HG03280 (cell line): ENCODE measurements at regions not wholly inside any gene's neighbourhood (a gene's known extent, or its start where the extent isn't known, plus 50 kb on each side); places are given as distances from the start of the nearest gene placed in this dataset.

Source experiments
- ATAC-seq: cut with Tn5 transposase; IDR thresholded peaks from one replicate; pipeline ENCODE4 v1.9.1; 2021; ENCODE audit warnings: mild to moderate bottlenecking, moderate library complexity; ENCODE audit not compliant: unreplicated experiment

DNA sequence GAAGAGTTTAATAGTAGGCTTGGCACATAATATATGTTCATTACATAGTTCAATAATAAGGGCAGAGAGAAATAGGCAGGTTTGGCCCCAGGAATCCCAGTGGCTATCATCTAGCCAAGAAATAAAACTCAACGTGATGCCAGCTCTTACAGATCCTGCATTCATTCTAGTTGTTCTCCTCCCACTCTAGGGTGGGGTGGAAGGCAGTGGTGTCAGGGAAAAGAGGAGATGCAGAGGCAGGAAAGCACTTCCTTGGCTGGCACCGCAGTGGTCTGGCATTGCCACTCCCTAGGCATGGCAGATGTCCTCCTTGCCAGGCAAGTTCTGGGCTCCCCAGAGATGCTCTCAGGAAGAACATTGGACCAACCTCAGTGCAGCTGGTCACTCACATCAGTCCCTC is 383.6 kb downstream of the GRIN2B start:
- no peak for ATAC-seq

DNA sequence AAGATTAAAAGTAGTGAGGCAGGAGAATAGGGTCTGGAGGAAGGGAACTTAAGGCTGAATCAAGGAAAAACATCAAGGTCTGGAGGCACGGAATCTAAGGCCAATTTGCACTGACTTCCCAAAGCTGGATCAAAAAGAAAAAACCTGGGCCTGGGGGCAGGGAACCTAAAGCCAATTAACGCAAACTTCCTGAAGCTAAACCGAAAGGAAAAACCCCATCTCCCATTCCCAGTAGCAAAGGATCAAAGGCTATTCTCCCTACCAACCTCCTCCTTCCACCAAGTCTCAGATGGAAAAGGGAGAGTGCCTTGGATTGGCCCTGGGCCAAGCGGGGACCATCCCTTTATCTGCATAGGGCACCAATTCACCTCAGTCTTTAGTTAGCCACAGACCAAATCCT is 384.2 kb downstream of the GRIN2B start:
- ATAC-seq, result no peak

DNA sequence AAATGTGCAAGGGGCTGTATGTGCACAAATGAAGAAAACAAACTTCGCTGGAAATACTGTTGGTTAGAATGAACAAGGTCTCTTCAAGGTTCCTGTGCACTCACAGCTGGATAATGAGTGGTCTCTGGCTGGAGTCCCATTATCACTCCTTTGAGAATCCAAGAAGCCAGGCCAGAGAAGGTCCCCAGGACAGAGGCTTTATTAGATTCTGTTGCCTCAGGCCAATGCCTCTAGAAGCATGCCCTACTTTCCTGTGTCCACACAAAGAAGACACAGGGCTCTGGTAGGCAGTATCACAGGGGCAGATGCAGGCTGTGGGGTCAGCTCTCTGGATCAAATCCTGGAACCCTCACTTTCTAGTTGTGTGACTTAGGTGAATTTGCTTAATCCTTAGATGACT is 384.7 kb downstream of the GRIN2B start:
- ATAC-seq, result no peak

DNA sequence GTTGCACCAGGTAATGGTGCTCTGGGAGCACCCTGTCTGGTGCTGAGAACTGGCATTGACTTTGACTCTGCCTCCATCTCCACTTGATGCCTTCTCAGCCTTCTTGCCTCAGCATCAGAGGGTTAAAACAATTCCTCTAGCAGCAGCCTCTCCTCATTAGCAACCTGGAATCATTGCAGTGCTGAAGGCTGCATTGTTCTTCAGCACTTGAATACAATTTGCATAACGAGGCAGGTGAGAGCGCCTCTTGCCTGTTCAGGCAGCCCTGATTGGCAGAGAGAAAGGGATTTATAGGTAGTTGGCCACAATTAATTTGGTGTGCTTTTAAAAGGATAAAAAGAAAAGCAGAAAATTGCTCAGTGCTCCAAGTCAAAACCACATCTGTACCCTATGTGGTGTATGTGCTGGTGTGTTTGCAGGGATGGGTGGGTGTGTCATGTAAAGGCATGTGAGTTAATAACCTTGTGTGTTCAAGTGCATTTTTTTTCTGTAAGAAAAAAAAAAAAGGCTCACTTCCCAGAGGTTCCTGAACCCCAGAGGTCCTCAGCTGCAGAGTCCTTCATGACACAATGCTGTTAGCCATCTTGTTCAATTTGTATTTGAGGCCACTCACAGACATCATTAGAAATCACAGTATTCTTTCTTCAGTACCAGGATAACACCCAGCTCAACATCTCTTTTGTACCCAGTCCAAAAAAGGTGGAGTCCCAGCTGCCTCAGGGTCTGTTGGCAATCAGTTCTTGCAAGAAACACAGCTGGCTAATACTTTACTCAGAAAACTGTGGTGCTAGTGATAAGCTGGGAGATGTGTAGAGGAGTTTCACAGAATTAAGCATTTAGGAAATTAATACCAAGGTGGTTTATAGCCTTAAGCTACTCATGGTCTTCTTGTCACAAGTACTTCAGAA is 385.6 kb downstream of the GRIN2B start:
- no peak for ATAC-seq

DNA sequence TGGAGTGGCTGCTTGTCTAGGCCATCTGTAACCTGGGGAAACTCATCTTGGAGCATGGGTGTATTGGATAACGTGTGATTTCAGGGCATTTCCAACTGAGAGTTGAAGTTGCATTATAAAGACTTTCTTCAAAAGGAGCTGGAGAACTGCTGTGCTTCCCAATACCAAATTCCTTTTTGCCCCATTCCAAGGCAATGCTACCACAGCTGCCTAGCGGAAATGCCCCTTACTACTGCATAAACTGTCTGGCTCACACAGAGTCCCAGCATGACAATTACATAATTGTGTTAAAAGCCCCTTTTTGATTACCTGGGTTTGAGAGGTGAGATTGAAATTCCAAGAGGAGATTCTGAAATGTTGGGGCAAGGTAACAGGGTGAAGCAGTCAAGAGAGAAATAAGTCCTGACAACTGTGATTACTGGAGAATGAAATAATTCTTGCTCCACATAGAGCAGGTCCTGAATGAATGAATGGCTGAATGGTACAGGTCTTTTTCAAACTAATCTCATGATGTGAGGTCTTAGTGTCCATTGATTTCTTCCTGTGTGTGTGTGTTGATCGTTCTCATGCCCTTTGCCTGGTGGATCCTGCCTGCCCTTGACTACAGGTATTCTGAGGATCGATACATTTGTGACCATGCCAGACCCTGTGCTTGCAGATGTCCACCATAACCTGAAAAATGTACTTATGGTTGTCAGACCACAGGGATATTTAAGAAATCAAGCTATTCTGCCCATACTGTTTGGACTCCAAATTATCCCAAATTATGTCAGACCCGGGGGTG is 386.5 kb downstream of the GRIN2B start:
- ATAC-seq, result no peak

DNA sequence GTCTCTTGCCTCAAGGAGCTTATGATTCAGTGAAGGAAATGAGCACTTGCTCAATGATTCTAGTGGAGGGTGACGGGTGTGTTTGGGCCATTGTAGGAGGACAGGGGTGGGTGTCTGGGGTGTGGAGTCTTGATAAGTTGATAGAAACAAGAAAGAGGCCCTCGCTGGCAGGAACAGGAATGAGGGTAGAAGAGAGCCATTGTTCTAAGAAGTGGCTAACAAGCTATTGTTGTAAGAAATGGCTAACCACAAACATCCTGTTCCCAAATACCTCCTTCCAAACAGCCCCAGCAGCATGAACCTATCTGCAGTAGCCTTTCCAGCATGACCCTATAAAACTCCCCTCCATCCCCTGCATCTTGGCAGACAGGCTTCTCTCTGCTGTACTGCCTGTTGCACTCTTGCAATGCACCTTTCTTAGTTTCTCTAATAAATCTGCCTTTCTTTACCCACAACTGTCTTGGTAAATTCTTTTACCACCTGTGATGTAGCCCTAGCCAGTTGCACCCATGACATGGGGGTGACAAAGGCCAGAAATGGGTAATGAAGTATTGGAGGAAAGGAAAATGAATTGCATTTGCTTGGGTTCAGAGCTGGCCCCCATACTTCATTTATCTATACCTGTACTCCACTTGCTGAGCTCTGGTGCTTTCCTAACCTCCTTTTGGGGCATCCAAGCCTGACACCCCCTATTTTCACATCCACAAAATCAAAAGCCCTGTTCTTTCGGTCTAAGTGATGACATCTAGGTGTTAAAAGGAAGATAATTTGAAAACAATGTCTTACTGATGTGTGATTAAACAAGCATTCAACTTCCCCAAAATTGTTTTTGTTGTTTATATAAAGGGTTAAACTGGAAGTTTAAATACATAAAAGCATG is 389.1 kb downstream of the GRIN2B start:
- ATAC-seq, result no peak

DNA sequence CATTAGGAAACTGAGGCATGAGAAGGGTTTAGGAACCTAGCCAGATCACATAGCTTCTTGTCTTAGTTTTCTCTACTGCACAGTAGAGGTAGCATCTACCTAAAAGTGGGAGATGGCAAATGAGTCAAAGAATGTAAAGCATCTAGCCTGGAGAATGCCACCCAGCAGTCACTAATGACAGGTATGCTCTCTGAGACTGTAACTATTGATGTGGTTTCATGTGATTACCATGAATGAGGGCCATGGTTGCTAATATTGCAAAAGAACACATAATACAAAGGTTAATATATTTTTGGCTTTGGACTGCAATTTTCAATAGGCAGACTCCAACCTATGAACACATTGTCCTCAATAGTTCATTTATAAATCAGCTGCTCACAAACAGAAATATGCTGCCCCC is 389.9 kb downstream of the GRIN2B start:
- ATAC-seq, result no peak

DNA sequence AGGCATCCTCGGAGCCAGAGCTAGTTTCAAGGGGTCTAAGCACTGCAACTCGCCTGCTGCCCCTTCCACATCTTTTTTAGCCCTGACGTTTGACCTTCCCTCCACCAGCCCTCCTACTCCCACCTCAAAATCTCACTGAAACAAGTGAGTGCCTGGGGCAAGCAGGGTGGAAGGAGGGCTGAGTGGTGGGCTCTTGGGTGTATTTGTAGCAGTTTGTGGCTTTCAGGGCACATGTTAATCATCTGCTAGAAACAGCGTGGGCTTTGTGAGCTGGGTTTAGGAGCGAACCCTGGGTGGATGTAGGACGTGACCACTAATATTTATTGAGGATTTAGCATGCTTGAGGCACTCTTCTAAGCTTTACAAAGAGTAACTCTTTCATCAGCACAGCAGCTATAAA is 390.3 kb downstream of the GRIN2B start:
- no peak for ATAC-seq

DNA sequence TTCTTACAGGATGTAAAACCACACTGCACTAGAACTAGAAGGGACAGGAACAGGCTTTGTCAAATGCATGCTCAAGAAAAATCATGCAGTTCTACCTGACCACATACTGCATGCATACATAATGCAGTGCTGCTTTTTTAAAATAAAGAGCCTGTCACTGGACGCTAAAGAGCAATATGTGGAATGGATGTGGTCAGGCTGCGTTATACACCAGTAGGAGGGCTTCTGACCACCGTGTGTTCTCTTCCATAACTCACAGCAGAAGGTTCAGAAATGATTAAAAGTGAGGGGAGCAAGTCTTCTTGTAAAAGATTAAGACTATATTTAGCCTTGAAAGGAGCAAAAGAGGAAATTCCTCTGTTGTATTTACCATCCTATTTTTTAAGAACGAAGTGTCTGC is 392.0 kb downstream of the EMP1 start:
- ATAC-seq, result no peak

DNA sequence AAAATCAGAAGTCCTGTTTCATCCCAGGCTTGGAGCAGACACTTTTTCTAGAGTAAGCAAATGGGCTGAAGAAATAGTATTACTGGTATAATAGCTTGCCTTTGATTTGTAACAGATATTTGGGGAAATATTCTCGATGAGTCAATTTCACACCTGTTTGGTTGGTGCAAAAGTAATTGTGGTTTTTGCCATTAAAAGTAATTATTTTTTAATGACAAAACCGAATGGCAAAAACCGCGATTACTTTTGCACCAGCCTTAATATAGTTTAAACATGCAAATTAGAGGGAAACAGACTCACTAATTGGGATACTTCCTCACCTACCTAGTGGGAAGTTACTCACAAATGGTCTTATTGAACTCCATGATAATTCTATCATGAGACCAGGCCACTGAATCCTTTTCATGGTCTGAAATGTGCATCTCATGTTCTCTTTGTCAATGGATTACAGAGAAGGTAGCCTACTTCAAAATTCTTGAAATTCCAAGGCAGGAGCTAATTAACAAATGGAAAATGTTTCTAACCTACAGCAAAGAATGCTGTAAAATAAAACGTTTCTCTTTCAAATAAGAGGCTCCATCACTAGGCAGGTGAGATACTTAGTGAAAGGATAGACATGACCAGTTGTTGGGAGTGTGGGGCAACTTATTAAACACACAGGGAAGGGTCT is 391.3 kb downstream of the EMP1 start:
- no peak for ATAC-seq

DNA sequence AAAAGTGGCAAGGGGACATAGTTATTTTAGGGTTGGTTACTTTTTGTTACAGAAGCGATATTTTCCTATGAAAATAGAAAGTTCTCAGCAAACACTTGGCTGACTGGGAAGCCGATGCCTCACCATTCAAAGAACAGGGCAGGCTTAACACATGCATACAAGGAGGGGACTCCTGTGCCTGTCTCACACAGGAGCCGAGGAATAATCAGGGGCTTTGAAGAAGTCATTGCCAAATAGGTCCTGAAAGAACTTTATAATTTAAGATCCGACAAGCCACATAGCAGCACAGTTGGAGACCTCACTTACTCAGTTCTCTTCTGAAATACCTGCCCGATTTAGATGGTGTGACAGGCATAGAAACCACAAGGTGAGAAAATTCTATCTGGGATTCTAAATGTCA is 389.8 kb downstream of the EMP1 start:
- no peak for ATAC-seq

DNA sequence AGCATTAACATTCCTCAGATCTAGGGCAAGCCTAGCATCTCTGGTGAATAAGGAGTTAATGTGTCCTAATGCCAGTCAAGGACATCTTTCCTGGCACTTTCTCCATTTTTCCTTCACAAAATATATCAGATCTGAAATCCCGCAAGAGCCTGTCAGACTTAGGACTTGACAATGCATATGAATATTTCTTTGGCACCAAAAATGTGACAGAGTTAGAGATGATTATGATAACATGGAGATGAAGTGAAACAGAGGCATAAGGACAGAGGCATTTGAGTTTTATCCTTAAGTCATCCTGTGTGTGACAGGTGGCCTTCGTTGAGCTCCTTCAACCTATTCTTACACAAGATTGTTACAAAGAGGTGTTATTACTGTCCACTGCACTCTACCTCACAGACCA is 388.0 kb downstream of the EMP1 start:
- ATAC-seq, result no peak

DNA sequence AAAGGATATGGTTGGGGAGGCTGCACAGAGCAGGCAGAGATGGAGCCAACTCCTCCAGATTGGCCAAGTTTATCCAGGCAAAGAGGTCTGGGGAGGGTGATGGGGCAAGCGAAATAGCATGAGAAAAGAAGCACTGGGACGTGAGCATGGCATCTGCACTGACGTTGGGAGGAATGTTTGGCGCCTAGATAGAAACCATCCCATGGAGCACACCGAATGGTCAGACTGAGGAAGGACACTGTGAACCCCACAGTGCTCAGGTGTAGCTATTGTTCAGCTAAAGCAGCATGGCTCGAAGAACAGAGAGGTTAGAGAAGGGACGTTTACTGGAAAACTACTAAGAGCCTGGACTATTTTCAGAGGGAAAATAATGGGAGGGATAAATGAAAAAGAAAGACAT is 387.1 kb downstream of the EMP1 start:
- ATAC-seq, result no peak

DNA sequence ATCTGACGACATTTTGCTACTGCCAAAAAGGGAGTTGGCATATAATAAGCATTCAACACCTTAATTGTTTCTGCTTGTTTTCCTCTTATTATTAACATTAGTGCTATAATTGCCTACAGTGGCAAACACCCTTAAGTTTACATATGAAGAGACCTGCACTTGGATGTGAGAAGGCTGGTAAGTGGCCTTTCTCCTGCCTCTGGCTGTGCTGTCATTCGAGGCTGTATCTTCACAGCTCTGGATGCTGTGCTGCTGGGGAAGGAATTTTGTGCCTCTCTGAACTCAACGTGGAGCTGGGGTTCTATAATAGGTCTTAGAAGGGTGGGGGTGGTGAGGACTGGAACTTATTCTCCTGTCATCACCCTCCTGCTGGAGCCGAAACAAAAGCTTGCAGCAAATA is 385.9 kb downstream of the EMP1 start:
- ATAC-seq, result no peak

DNA sequence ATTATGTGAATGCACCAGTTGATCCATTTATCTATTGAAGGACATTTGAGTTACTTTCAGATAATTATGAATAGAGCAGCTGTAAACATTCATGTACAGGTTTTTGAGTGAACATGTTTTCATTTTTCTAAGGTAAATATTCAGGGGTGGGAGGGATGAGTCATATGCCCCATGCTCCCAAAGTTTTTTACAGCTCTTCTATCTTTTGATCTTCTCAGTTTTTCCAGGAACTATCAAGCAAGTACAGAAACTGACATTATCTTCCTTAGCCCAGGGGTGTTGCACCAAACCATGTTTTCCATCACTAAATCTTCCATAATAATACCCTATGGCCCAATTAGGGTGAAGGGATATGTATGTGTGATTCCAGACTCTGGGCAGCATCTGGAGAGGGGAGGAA is 384.5 kb downstream of the EMP1 start:
- ATAC-seq, result no peak

DNA sequence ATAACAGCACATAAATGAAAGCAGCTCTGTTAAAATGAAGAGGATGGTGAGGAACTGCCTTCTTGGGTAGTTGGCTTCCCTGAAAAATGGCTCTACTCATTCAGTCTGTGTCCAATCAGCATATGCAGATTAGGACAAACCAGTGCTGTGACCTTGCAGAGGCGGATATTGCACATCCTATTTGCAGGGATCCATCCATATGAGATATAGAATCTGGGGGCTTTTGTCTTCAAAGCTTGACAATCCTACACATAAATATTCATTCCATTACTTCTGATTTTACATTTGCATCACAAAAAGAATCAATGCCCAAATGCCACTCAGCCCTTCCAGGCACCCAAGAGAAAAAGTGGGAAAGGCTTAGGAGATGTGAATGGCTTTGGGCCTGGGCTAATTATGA is 383.7 kb downstream of the EMP1 start:
- ATAC-seq, result no peak

DNA sequence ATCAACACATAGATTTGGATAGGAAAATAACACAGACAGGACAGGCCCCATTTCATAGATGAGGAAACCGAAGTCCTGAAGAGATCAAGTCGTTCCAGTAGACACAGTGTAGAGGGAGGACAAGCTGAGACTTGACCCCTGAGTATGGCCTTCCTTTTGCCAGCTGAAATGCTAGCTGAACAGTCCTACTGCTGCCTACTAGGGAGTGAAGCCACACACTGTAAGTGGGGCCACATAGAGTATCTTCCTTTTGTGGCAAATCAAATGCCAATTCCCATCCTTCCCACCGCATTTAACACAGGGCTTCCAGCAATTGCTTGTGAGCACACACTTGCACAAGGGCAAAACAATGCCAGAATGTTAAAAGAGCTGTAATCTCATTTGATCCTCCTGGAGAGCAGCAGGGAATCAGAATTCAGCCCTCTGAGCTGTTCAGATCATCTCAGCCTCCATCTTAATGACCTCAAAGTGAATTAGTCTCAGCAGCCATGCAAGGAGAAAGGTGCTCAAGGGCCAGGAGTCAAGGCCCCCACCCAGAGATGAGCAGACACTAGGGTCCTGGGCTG is 380.5 kb downstream of the EMP1 start:
- ATAC-seq, result no peak

DNA sequence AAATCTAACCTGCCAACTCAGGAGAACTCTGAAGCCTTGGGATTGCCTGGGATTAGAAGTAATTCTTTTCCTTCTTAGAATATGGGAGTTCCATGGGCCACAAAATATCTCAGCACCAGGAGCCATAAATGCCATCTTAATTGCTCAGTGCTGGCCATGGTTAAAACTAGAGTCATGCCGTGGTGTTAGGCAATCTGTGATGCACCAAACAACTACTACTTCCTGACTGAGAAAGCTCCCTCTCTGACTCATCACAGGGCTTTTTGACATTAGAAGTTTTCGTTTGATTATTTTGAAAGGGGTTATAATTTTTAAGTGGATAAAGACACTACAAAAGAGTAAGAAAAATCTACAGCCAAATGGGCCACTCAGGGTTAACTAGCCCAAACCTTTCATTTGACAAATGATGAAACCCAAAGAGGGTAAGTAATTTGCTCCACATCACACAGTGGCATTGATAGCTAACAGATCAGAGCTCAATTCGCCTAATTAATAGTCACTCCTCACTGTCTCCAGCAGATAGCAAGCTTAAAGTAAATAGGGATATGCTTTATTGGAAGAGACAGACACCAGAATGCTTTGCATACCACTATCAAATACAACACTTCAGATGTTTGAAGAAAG is 377.3 kb downstream of the EMP1 start:
- ATAC-seq, result no peak

DNA sequence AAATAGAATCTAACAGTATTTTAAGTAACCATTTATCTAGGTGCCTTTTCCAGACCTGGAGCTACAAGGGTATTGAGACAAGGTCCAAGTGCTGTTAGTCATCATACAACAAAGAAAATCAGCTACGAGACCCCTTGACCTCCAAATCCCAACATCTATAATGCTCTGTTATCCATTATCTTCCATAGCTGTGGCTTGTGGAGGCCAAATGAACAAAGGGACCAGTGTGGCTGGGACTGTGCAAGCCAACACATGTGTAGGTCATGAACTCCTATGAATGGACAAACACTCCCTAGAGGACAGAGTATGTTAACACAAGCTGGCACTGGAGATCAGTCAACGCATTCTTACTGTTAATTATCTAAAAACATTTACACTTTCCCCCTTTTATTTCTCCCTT is 374.5 kb downstream of the EMP1 start:
- no peak for ATAC-seq
